ENCODE measurements at regions not wholly inside any gene's neighbourhood (a gene's known extent, or its start where the extent isn't known, plus 50 kb on each side); places are given as distances from the start of the nearest gene placed in this dataset.

DNA sequence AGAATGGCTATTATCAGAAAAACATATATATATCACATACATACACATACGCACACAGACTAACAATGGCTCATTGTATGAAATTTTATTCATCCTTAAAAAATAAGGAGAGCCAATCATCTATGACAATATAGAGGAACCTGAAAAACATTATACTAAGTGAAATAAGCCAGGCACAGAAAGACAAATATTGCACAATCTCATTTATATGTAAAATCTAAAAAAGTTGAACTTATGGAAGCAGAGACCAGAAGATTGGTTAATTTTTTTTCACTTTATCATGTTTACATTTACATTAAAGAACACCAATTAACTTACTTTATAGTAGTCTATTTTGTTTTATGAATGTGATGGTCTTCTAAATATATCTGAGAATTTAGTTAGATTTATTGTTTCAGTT lies 198.7 kb downstream of the KIF2B start:
- ChIA-PET POLR2A (no interaction called here), CTCF (no interaction called here), RAD21 (ENCODE audit: low non-redundant PET in 1 of 2, low total read pairs in 2 of 2, uncharacterized antibody in 2 of 2, unreplicated experiment in 2 of 2) (no interaction called here)
- no peak overlapping the region for H3K9ac ChIP-seq (ENCODE audit: low read length)
- no peak overlapping the region for H2AFZ ChIP-seq (ENCODE audit: low read depth, low read length, poor library complexity, severe bottlenecking)
- ATAC-seq: no peak
- H3K4me2 ChIP-seq (ENCODE audit: low read length): no peak overlapping the region
- no peak for TF ChIP-seq SP1 (IDR thresholded peaks at IDR 0.05; ENCODE audit: low read depth)
- TF ChIP-seq ZNF274 (IDR thresholded peaks at IDR 0.05; ENCODE audit: low read depth, low read length): no peak
- TF ChIP-seq ZBTB33 (IDR thresholded peaks at IDR 0.05; ENCODE audit: extremely low read depth, insufficient replicate concordance, low read length): no peak
- TF ChIP-seq, protein P1, sequence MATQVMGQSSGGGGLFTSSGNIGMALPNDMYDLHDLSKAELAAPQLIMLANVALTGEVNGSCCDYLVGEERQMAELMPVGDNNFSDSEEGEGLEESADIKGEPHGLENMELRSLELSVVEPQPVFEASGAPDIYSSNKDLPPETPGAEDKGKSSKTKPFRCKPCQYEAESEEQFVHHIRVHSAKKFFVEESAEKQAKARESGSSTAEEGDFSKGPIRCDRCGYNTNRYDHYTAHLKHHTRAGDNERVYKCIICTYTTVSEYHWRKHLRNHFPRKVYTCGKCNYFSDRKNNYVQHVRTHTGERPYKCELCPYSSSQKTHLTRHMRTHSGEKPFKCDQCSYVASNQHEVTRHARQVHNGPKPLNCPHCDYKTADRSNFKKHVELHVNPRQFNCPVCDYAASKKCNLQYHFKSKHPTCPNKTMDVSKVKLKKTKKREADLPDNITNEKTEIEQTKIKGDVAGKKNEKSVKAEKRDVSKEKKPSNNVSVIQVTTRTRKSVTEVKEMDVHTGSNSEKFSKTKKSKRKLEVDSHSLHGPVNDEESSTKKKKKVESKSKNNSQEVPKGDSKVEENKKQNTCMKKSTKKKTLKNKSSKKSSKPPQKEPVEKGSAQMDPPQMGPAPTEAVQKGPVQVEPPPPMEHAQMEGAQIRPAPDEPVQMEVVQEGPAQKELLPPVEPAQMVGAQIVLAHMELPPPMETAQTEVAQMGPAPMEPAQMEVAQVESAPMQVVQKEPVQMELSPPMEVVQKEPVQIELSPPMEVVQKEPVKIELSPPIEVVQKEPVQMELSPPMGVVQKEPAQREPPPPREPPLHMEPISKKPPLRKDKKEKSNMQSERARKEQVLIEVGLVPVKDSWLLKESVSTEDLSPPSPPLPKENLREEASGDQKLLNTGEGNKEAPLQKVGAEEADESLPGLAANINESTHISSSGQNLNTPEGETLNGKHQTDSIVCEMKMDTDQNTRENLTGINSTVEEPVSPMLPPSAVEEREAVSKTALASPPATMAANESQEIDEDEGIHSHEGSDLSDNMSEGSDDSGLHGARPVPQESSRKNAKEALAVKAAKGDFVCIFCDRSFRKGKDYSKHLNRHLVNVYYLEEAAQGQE (IDR thresholded peaks at IDR 0.05; ENCODE audit: low read depth): no peak
- no peak for TF ChIP-seq YY1 (IDR thresholded peaks at IDR 0.05; ENCODE audit: extremely low read depth, insufficient replicate concordance, low read depth, low read length)
- no peak for TF ChIP-seq EZH2phosphoT487 (IDR thresholded peaks at IDR 0.05; ENCODE audit: borderline replicate concordance)
- no peak for TF ChIP-seq POLR2AphosphoS5 (IDR thresholded peaks at IDR 0.05; ENCODE audit: low read depth, low read length)
- TF ChIP-seq CBX3 (IDR thresholded peaks at IDR 0.05; ENCODE audit: low read depth): no peak
- no peak for TF ChIP-seq SIN3A (IDR thresholded peaks at IDR 0.05; ENCODE audit: low read depth)
- no peak for TF ChIP-seq SRF (IDR thresholded peaks at IDR 0.05; ENCODE audit: low read depth)
- no peak for TF ChIP-seq JUND (IDR thresholded peaks at IDR 0.05)
- TF ChIP-seq ELF1 (IDR thresholded peaks at IDR 0.05; ENCODE audit: borderline replicate concordance, low read depth): no peak
- TF ChIP-seq ZFX (IDR thresholded peaks at IDR 0.05): no peak
- TF ChIP-seq EGR1 (IDR thresholded peaks at IDR 0.05; ENCODE audit: low read depth): no peak
- TF ChIP-seq, protein P2, sequence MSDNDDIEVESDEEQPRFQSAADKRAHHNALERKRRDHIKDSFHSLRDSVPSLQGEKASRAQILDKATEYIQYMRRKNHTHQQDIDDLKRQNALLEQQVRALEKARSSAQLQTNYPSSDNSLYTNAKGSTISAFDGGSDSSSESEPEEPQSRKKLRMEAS (IDR thresholded peaks at IDR 0.05): no peak
- TF ChIP-seq, protein P3, sequence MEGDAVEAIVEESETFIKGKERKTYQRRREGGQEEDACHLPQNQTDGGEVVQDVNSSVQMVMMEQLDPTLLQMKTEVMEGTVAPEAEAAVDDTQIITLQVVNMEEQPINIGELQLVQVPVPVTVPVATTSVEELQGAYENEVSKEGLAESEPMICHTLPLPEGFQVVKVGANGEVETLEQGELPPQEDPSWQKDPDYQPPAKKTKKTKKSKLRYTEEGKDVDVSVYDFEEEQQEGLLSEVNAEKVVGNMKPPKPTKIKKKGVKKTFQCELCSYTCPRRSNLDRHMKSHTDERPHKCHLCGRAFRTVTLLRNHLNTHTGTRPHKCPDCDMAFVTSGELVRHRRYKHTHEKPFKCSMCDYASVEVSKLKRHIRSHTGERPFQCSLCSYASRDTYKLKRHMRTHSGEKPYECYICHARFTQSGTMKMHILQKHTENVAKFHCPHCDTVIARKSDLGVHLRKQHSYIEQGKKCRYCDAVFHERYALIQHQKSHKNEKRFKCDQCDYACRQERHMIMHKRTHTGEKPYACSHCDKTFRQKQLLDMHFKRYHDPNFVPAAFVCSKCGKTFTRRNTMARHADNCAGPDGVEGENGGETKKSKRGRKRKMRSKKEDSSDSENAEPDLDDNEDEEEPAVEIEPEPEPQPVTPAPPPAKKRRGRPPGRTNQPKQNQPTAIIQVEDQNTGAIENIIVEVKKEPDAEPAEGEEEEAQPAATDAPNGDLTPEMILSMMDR (IDR thresholded peaks at IDR 0.05 in 2 of 3, conservative IDR thresholded peaks at IDR 0.05 in 1 of 3; ENCODE audit: borderline replicate concordance in 1 of 3, insufficient read depth in 1 of 3, low read depth in 2 of 3, low read length in 2 of 3): no peak
- H4K20me1 ChIP-seq (ENCODE audit: insufficient read depth): no peaks in the 10 kb centered on the region
- H3K4me1 ChIP-seq (ENCODE audit: control insufficient read depth in 1 of 2, insufficient read depth in 2 of 2, low read length in 2 of 2): no peaks in the 10 kb centered on the region
- intact Hi-C loops (cut with micrococcal nuclease): no loop called here
- no peaks in the 10 kb centered on the region for H3K79me2 ChIP-seq (ENCODE audit: insufficient read depth, low read length)
- H3K9me3 ChIP-seq (ENCODE audit: control insufficient read depth in 1 of 2, insufficient read depth in 1 of 2, low read depth in 1 of 2, low read length in 2 of 2): peaks cover 37 to 39% of the 10 kb centered on the region in 2 experiments
- BruUV-seq (replicated peaks): no TSS peak
- H3K9me2 ChIP-seq (ENCODE audit: insufficient read depth): no peaks in the 10 kb centered on the region
- no peak for DNase-seq (ENCODE audit: low read depth, low spot score)
- no peaks in the 10 kb centered on the region for H3K36me3 ChIP-seq (ENCODE audit: control insufficient read depth in 1 of 2, insufficient read depth in 2 of 2, low read length in 2 of 2)
- no peak overlapping the region for H3K4me3 ChIP-seq (replicated peaks in 1 of 2; ENCODE audit: low read depth in 1 of 2, low read length in 2 of 2)
- no peak overlapping the region for H3K27ac ChIP-seq (ENCODE audit: low read depth, low read length)
- H3K27me3 ChIP-seq (ENCODE audit: insufficient read depth, low read length): no peaks in the 10 kb centered on the region
